Adrenal gland (tissue), 9 donors: ENCODE measurements at regions not wholly inside any gene's neighbourhood (a gene's known extent, or its start where the extent isn't known, plus 50 kb on each side); places are given as distances from the start of the nearest gene placed in this dataset.
"Not testable (repeated sequence)": the region's sequence is repeated elsewhere in the genome, so short reads cannot be mapped to it uniquely, and the experiment has no call there.

Experiments
- DNase-seq, 7 donors: peaks; one replicate each; pipeline ENCODE4 v3.0.0-alpha.2; 2019 to 2020
- H3K27ac ChIP-seq, 5 donors: fragments of 200-600 bp; sonication (generic) in 4 of 5; 1 replicate in 3 of 5; 2 replicates in 2 of 5; pipeline versions ENCODE4 v1.5.1 to v1.8.0; 2016 to 2020; ENCODE audit warnings: mild to moderate bottlenecking in 1 of 5
- H3K27me3 ChIP-seq: fragments of 200-600 bp; 2 replicates; pipeline ENCODE4 v1.8.0; 2021
- H3K36me3 ChIP-seq, 2 donors: fragments of 200-600 bp; replicated peaks in 1 of 2; 1 replicate in 1 of 2; 2 replicates in 1 of 2; pipeline versions ENCODE4 v1.5.1 to v1.8.0; 2018 to 2022
- H3K4me1 ChIP-seq, 2 donors: fragments of 200-600 bp; replicated peaks in 1 of 2; 1 replicate in 1 of 2; 2 replicates in 1 of 2; pipeline versions ENCODE4 v1.5.1 to v1.8.0; 2018 to 2021
- H3K4me3 ChIP-seq, 4 donors: fragments of 200-600 bp; sonication (generic) in 3 of 4; one replicate each; pipeline ENCODE4 v1.5.1; 2016 to 2018
- H3K9me3 ChIP-seq, 3 donors: fragments of 200-600 bp; sonication (generic) in 1 of 3; replicated peaks in 1 of 3; 1 replicate in 2 of 3; 2 replicates in 1 of 3; pipeline versions ENCODE4 v1.5.1 to v1.8.0; 2016 to 2021
- CTCF ChIP-seq, 6 experiments: fragments of 450-650 bp in 4 of 6; fragments of 200-600 bp in 2 of 6; sonication (generic) in 1 of 6; IDR thresholded peaks; 1 replicate in 5 of 6; 2 replicates in 1 of 6; pipeline versions ENCODE4 v1.5.1 to v1.8.0; 2016 to 2021; ENCODE audit warnings: antibody characterized with exemption in 6 of 6, mild to moderate bottlenecking in 2 of 6, moderate library complexity in 1 of 6
- POLR2A ChIP-seq, 2 donors: fragments of 450-650 bp; IDR thresholded peaks; one replicate each; pipeline ENCODE4 v1.6.1; 2017; ENCODE audit warnings: antibody characterized with exemption in 2 of 2, mild to moderate bottlenecking in 2 of 2, moderate library complexity in 1 of 2
- WGBS, 4 donors: extraction: QIAGEN DNeasy Blood & Tissue Kit in 2 of 4; methylation state at CpG; one replicate each; pipeline versions ENCODE4 v1.1.5 to v1.1.7; 2013 to 2017; 5-methylcytosine and 5-hydroxymethylcytosine counted together
- intact Hi-C, 2 donors: fragments of 100-400 bp; cut with DNase I; formaldehyde crosslinking; loops; one replicate each; pipeline versions ENCODE4 v1.14.1 to v1.15.0; 2022 to 2023
- donor health status: healthy with polysubstance abuse.
- donor health status: Bipolar disorder and iron deficiency.
- donor health status: DM: yes; HTN: yes; CAD: no.
- donor health status: DM: no; HTN: no; CAD: no.
- donor health status: DM: no; HTN: no; CAD: no.

GRCh38 chr18:72985686-72986085 lies 117.9 kb upstream of the NETO1 start:
- H3K36me3 ChIP-seq = no peaks in the 10 kb centered on the region
- H3K27ac ChIP-seq = no peak overlapping the region
- no peaks in the 10 kb centered on the region for H3K9me3 ChIP-seq
- TF ChIP-seq POLR2A (IDR thresholded peaks at IDR 0.05) (no peak), CTCF (IDR thresholded peaks at IDR 0.05) (no peak)
- no peaks in the 10 kb centered on the region for H3K27me3 ChIP-seq
- no peak overlapping the region for H3K4me3 ChIP-seq
- DNase-seq = no peak
- intact Hi-C loops = no loop called here
- WGBS, 4 donors = 19 to 80% (median 39%) methylated on average over 2 of the region's 2 CpGs
- no peaks in the 10 kb centered on the region for H3K4me1 ChIP-seq

- WGBS, 4 donors = 64 to 75% (median 73%) methylated on average over 2 of the region's 2 CpGs
- TF ChIP-seq CTCF (IDR thresholded peaks at IDR 0.05) (no peak), POLR2A (IDR thresholded peaks at IDR 0.05) (no peak)
- Histone ChIP-seq H3K27me3 (no peaks in the 10 kb centered on the region), H3K9me3 (no peaks in the 10 kb centered on the region), H3K36me3 (no peaks in the 10 kb centered on the region), H3K4me1 (no peaks in the 10 kb centered on the region), H3K27ac (no peak overlapping the region), H3K4me3 (no peak overlapping the region)
- DNase-seq = no peak
- intact Hi-C loops = no loop called here
Observed at GRCh38 chr18:72984290-72984689, 116.5 kb upstream of the NETO1 start.

GRCh38 chr18:72973841-72974240 lies 106.1 kb upstream of the NETO1 start:
- intact Hi-C loops = no loop called here
- no peak for DNase-seq
- H3K36me3 ChIP-seq = no peaks in the 10 kb centered on the region
- WGBS, 4 donors = 58 to 66% (median 62%) methylated on average over 2 of the region's 2 CpGs
- no peak overlapping the region for H3K27ac ChIP-seq
- no peaks in the 10 kb centered on the region for H3K27me3 ChIP-seq
- no peaks in the 10 kb centered on the region for H3K4me1 ChIP-seq
- TF ChIP-seq POLR2A (IDR thresholded peaks at IDR 0.05) = no peak
- no peak for TF ChIP-seq CTCF (IDR thresholded peaks at IDR 0.05)
- H3K9me3 ChIP-seq = no peaks in the 10 kb centered on the region
- H3K4me3 ChIP-seq = no peak overlapping the region

- no peak overlapping the region for H3K4me3 ChIP-seq
- intact Hi-C loops = no loop called here
- no peaks in the 10 kb centered on the region for H3K9me3 ChIP-seq
- H3K27me3 ChIP-seq = no peaks in the 10 kb centered on the region
- TF ChIP-seq CTCF (IDR thresholded peaks at IDR 0.05) (no peak), POLR2A (IDR thresholded peaks at IDR 0.05) (no peak)
- H3K36me3 ChIP-seq = no peaks in the 10 kb centered on the region
- 83 to 87% (median 86%) methylated on average over 9 of the region's 9 CpGs for WGBS, 4 donors
- DNase-seq = no peak
- no peak overlapping the region for H3K27ac ChIP-seq
- no peaks in the 10 kb centered on the region for H3K4me1 ChIP-seq
Observed at GRCh38 chr18:72965616-72966015, 97.8 kb upstream of the NETO1 start.

- H3K27ac ChIP-seq, H3K27me3 ChIP-seq, DNase-seq, H3K4me1 ChIP-seq, intact Hi-C loops, H3K4me3 ChIP-seq, H3K36me3 ChIP-seq, H3K9me3 ChIP-seq: not testable (repeated sequence)
Observed at GRCh38 chr18:72958195-72958594, 90.4 kb upstream of the NETO1 start.
